ENCODE measurements at regions not wholly inside any gene's neighbourhood (a gene's known extent, or its start where the extent isn't known, plus 50 kb on each side); places are given as distances from the start of the nearest gene placed in this dataset.

GRCh38 chr5:163677092-163677491 lies 171.7 kb downstream of the MAT2B start:
- TF ChIP-seq, protein P1, sequence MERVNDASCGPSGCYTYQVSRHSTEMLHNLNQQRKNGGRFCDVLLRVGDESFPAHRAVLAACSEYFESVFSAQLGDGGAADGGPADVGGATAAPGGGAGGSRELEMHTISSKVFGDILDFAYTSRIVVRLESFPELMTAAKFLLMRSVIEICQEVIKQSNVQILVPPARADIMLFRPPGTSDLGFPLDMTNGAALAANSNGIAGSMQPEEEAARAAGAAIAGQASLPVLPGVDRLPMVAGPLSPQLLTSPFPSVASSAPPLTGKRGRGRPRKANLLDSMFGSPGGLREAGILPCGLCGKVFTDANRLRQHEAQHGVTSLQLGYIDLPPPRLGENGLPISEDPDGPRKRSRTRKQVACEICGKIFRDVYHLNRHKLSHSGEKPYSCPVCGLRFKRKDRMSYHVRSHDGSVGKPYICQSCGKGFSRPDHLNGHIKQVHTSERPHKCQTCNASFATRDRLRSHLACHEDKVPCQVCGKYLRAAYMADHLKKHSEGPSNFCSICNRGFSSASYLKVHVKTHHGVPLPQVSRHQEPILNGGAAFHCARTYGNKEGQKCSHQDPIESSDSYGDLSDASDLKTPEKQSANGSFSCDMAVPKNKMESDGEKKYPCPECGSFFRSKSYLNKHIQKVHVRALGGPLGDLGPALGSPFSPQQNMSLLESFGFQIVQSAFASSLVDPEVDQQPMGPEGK (CRISPR knock-in tag; IDR thresholded peaks at IDR 0.05; ENCODE audit: borderline replicate concordance): no peak
- TF ChIP-seq TCF4 (CRISPR knock-in tag; IDR thresholded peaks at IDR 0.05; ENCODE audit: borderline replicate concordance) (no peak), RARB (CRISPR knock-in tag; IDR thresholded peaks at IDR 0.05) (no peak), ESRRG (CRISPR knock-in tag; IDR thresholded peaks at IDR 0.05) (no peak)

All from SK-N-SH treated with all-trans-retinoic acid at 6 μM for 48 hours (cell line).